GM23338 (cell line): ENCODE measurements at regions not wholly inside any gene's neighbourhood (a gene's known extent, or its start where the extent isn't known, plus 50 kb on each side); places are given as distances from the start of the nearest gene placed in this dataset.

Source experiments
- ATAC-seq: fragments of 200-7000 bp; cut with Tn5 transposase; 3 replicates; pipeline ENCODE4 v1.9.1; 2020
- DNase-seq: peaks from one replicate; pipeline ENCODE4 v3.0.0-alpha.2; 2015; ENCODE audit warnings: low spot score
- H2AFZ ChIP-seq: fragments of 200-600 bp; sonication (generic); 2 replicates; pipeline ENCODE4 v1.8.0; 2016; ENCODE audit warnings: antibody characterized with exemption, mild to moderate bottlenecking, moderate library complexity
- H3F3A ChIP-seq: fragments of 200-600 bp; sonication (generic); replicated peaks from 2 replicates; pipeline ENCODE4 v1.8.0; 2017; ENCODE audit warnings: antibody characterized with exemption, mixed run types, low read depth
- H3K27ac ChIP-seq: fragments of 200-600 bp; sonication (generic); 2 replicates; pipeline ENCODE4 v1.6.1; 2016; ENCODE audit warnings: low read depth
- H3K27me3 ChIP-seq: fragments of 200-600 bp; sonication (generic); 2 replicates; pipeline ENCODE4 v1.8.0; 2016; ENCODE audit warnings: mild to moderate bottlenecking, mixed run types, moderate library complexity; ENCODE audit not compliant: insufficient read depth
- H3K36me3 ChIP-seq: fragments of 200-600 bp; sonication (generic); 2 replicates; pipeline ENCODE4 v1.8.0; 2016; ENCODE audit warnings: mild to moderate bottlenecking; ENCODE audit not compliant: insufficient read depth
- H3K4me1 ChIP-seq: fragments of 200-600 bp; sonication (generic); 2 replicates; pipeline ENCODE4 v1.8.0; 2016; ENCODE audit warnings: mild to moderate bottlenecking, moderate library complexity; ENCODE audit not compliant: insufficient read depth
- H3K4me2 ChIP-seq: fragments of 200-600 bp; sonication (generic); 2 replicates; pipeline ENCODE4 v1.7.1; 2017; ENCODE audit warnings: mixed run types
- H3K4me3 ChIP-seq: fragments of 200-600 bp; sonication (generic); 2 replicates; pipeline ENCODE4 v1.6.1; 2016; ENCODE audit warnings: mixed run types
- H3K79me2 ChIP-seq: fragments of 200-600 bp; sonication (generic); replicated peaks from 2 replicates; pipeline ENCODE4 v1.8.0; 2017; ENCODE audit warnings: mild to moderate bottlenecking; ENCODE audit not compliant: insufficient read depth
- H3K9me2 ChIP-seq: fragments of 200-600 bp; sonication (generic); 2 replicates; pipeline ENCODE4 v1.8.0; 2017; ENCODE audit not compliant: insufficient read depth
- H4K20me1 ChIP-seq: fragments of 200-600 bp; sonication (generic); replicated peaks from 2 replicates; pipeline ENCODE4 v1.8.0; 2017; ENCODE audit warnings: mild to moderate bottlenecking; ENCODE audit not compliant: insufficient read depth
- H3K27ac Mint-ChIP-seq: 2 replicates; pipeline ENCODE4 v1.8.0; 2020; ENCODE audit warnings: inconsistent platforms, mild to moderate bottlenecking, moderate library complexity, mixed read lengths
- H3K27me3 Mint-ChIP-seq: 3 replicates; pipeline ENCODE4 v1.8.0; 2022; ENCODE audit warnings: low read depth, mild to moderate bottlenecking, moderate library complexity, mixed read lengths, inconsistent platforms; ENCODE audit not compliant: insufficient read depth, poor library complexity
- H3K36me3 Mint-ChIP-seq: 3 replicates; pipeline ENCODE4 v1.8.0; 2021; ENCODE audit warnings: low read depth, mild to moderate bottlenecking, inconsistent platforms, moderate library complexity, mixed read lengths
- H3K4me1 Mint-ChIP-seq: 3 replicates; pipeline ENCODE4 v1.8.0; 2020; ENCODE audit warnings: mild to moderate bottlenecking, inconsistent platforms, mixed read lengths
- H3K4me3 Mint-ChIP-seq: 3 replicates; pipeline ENCODE4 v1.8.0; 2021; ENCODE audit warnings: moderate library complexity, mild to moderate bottlenecking, inconsistent platforms, mixed read lengths
- H3K9me3 Mint-ChIP-seq: 3 replicates; pipeline ENCODE4 v1.8.0; 2020; ENCODE audit warnings: moderate library complexity, mild to moderate bottlenecking, inconsistent platforms, mixed read lengths
- CREB1 ChIP-seq: fragments of 250-450 bp; sonication (Bioruptor Pico); IDR thresholded peaks from 2 replicates; pipeline ENCODE4 v1.5.0; 2020; ENCODE audit warnings: low read depth, mild to moderate bottlenecking, moderate library complexity
- EZH2phosphoT487 ChIP-seq: fragments of 200-600 bp; sonication (generic); IDR thresholded peaks from one replicate; pipeline ENCODE4 v1.8.1; 2018; ENCODE audit warnings: antibody characterized with exemption; ENCODE audit not compliant: unreplicated experiment
- NANOG ChIP-seq: IDR thresholded peaks from 2 replicates; pipeline ENCODE4 v1.6.1; 2016; ENCODE audit warnings: antibody characterized with exemption, borderline replicate concordance
- POLR2AphosphoS5 ChIP-seq: IDR thresholded peaks from 2 replicates; pipeline ENCODE4 v1.6.1; 2016; ENCODE audit warnings: antibody characterized with exemption, low read depth
- STAT1 ChIP-seq: IDR thresholded peaks from one replicate; pipeline ENCODE4 v1.6.1; 2016; ENCODE audit warnings: antibody characterized with exemption; ENCODE audit not compliant: unreplicated experiment
- ZNF331 ChIP-seq: fragments of 250-450 bp; sonication (Bioruptor Pico); IDR thresholded peaks from 2 replicates; pipeline ENCODE4 v1.5.0; 2020; ENCODE audit warnings: low read depth, mild to moderate bottlenecking, moderate library complexity
- TF ChIP-seq, protein P1 (sequence below), 2 experiments: fragments of 200-600 bp in 1 of 2; sonication (generic) in 1 of 2; conservative IDR thresholded peaks; 2 replicates each; pipeline versions ENCODE4 v1.5.1 to v1.6.1; 2016 to 2017; ENCODE audit warnings: antibody characterized with exemption in 2 of 2, low read depth in 2 of 2, mild to moderate bottlenecking in 2 of 2, moderate library complexity in 1 of 2
- TF ChIP-seq, protein P2 (sequence below): IDR thresholded peaks from one replicate; pipeline ENCODE4 v1.6.1; 2018; ENCODE audit warnings: antibody characterized with exemption; ENCODE audit not compliant: unreplicated experiment
- TF ChIP-seq, protein P3 (sequence below): IDR thresholded peaks from 2 replicates; pipeline ENCODE4 v1.6.1; 2016; ENCODE audit warnings: antibody characterized with exemption
- TF ChIP-seq, protein P4 (sequence below): fragments of 250-450 bp; sonication (Bioruptor Pico); IDR thresholded peaks from 2 replicates; pipeline ENCODE4 v1.5.0; 2020; ENCODE audit warnings: mild to moderate bottlenecking, moderate library complexity

DNA sequence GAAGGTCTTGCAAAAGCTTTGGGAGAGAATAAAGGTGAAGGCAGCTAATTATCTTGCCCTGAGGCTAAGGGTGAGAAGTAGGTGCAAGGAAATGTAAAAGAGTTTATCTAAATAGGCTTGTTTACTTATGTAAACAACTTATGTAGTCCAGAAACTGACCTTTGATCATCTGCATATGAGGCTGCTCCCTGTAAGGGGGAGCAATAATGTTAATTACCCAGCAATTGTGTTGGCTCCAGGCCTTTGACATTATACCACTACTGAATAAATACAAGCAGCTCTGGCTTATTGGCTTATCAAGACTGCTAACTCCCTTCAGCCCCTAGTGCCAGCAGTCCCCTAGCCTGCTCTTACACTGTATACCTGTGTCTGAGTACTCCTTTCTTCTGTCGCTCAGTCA is 303.7 kb upstream of the GNPDA2 start (continued):
- no peak for TF ChIP-seq CREB1
- TF ChIP-seq, protein P1, sequence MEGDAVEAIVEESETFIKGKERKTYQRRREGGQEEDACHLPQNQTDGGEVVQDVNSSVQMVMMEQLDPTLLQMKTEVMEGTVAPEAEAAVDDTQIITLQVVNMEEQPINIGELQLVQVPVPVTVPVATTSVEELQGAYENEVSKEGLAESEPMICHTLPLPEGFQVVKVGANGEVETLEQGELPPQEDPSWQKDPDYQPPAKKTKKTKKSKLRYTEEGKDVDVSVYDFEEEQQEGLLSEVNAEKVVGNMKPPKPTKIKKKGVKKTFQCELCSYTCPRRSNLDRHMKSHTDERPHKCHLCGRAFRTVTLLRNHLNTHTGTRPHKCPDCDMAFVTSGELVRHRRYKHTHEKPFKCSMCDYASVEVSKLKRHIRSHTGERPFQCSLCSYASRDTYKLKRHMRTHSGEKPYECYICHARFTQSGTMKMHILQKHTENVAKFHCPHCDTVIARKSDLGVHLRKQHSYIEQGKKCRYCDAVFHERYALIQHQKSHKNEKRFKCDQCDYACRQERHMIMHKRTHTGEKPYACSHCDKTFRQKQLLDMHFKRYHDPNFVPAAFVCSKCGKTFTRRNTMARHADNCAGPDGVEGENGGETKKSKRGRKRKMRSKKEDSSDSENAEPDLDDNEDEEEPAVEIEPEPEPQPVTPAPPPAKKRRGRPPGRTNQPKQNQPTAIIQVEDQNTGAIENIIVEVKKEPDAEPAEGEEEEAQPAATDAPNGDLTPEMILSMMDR (conservative IDR thresholded peaks at IDR 0.05; ENCODE audit: low read depth in 2 of 2): no peak
- TF ChIP-seq, protein P2, sequence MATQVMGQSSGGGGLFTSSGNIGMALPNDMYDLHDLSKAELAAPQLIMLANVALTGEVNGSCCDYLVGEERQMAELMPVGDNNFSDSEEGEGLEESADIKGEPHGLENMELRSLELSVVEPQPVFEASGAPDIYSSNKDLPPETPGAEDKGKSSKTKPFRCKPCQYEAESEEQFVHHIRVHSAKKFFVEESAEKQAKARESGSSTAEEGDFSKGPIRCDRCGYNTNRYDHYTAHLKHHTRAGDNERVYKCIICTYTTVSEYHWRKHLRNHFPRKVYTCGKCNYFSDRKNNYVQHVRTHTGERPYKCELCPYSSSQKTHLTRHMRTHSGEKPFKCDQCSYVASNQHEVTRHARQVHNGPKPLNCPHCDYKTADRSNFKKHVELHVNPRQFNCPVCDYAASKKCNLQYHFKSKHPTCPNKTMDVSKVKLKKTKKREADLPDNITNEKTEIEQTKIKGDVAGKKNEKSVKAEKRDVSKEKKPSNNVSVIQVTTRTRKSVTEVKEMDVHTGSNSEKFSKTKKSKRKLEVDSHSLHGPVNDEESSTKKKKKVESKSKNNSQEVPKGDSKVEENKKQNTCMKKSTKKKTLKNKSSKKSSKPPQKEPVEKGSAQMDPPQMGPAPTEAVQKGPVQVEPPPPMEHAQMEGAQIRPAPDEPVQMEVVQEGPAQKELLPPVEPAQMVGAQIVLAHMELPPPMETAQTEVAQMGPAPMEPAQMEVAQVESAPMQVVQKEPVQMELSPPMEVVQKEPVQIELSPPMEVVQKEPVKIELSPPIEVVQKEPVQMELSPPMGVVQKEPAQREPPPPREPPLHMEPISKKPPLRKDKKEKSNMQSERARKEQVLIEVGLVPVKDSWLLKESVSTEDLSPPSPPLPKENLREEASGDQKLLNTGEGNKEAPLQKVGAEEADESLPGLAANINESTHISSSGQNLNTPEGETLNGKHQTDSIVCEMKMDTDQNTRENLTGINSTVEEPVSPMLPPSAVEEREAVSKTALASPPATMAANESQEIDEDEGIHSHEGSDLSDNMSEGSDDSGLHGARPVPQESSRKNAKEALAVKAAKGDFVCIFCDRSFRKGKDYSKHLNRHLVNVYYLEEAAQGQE: no peak
- no peak for TF ChIP-seq POLR2AphosphoS5
- TF ChIP-seq ZNF331 (CRISPR knock-in tag): no peak
- TF ChIP-seq, protein P3, sequence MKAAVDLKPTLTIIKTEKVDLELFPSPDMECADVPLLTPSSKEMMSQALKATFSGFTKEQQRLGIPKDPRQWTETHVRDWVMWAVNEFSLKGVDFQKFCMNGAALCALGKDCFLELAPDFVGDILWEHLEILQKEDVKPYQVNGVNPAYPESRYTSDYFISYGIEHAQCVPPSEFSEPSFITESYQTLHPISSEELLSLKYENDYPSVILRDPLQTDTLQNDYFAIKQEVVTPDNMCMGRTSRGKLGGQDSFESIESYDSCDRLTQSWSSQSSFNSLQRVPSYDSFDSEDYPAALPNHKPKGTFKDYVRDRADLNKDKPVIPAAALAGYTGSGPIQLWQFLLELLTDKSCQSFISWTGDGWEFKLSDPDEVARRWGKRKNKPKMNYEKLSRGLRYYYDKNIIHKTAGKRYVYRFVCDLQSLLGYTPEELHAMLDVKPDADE: no peak

DNA sequence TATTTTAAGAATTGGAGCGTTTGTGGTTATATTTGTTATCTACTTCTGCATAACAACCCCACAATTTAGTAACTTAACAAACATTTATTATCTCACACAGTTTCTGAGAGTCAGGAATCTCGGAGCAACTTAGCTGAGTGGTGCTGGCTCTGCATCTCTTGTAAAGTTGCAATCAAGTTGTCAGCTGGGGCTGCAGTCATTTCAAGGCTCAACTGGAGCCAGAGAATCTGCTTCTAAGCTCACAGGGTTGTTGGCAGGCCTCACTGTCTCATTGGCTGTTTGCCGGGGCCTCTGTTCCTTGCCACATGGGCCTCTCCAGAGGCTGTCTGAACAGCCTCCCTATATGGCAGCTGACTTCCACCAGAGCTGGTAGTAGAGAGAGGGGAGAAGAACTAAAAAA is 281.2 kb upstream of the GNPDA2 start:
- H3K4me3 ChIP-seq: no peak overlapping the region
- no peaks in the 10 kb centered on the region for H3K79me2 ChIP-seq
- Mint-ChIP-seq H3K27ac (no peak overlapping the region), H3K36me3 (peaks cover 7% of the 10 kb centered on the region), H3K27me3 (no peaks in the 10 kb centered on the region), H3K9me3 (peaks cover 67% of the 10 kb centered on the region), H3K4me1 (peaks cover 12% of the 10 kb centered on the region; the same call in 2 of the 3 replicates), H3K4me3 (no peak overlapping the region)
- no peak for ATAC-seq
- no peaks in the 10 kb centered on the region for H3K36me3 ChIP-seq
- H3K27ac ChIP-seq: no peak overlapping the region
- H3K4me2 ChIP-seq: no peak overlapping the region
- H3F3A ChIP-seq: no peaks in the 10 kb centered on the region
- H3K27me3 ChIP-seq: no peaks in the 10 kb centered on the region
- no peaks in the 10 kb centered on the region for H3K9me2 ChIP-seq
- no peak overlapping the region for H2AFZ ChIP-seq
- H3K4me1 ChIP-seq: peaks cover 6% of the 10 kb centered on the region; the same call in 1 of the 2 replicates
- no peaks in the 10 kb centered on the region for H4K20me1 ChIP-seq
- DNase-seq: no peak
- TF ChIP-seq STAT1 (no peak), CREB1 (no peak), NANOG (no peak), EZH2phosphoT487 (no peak), POLR2AphosphoS5 (no peak)
- TF ChIP-seq, protein P4, sequence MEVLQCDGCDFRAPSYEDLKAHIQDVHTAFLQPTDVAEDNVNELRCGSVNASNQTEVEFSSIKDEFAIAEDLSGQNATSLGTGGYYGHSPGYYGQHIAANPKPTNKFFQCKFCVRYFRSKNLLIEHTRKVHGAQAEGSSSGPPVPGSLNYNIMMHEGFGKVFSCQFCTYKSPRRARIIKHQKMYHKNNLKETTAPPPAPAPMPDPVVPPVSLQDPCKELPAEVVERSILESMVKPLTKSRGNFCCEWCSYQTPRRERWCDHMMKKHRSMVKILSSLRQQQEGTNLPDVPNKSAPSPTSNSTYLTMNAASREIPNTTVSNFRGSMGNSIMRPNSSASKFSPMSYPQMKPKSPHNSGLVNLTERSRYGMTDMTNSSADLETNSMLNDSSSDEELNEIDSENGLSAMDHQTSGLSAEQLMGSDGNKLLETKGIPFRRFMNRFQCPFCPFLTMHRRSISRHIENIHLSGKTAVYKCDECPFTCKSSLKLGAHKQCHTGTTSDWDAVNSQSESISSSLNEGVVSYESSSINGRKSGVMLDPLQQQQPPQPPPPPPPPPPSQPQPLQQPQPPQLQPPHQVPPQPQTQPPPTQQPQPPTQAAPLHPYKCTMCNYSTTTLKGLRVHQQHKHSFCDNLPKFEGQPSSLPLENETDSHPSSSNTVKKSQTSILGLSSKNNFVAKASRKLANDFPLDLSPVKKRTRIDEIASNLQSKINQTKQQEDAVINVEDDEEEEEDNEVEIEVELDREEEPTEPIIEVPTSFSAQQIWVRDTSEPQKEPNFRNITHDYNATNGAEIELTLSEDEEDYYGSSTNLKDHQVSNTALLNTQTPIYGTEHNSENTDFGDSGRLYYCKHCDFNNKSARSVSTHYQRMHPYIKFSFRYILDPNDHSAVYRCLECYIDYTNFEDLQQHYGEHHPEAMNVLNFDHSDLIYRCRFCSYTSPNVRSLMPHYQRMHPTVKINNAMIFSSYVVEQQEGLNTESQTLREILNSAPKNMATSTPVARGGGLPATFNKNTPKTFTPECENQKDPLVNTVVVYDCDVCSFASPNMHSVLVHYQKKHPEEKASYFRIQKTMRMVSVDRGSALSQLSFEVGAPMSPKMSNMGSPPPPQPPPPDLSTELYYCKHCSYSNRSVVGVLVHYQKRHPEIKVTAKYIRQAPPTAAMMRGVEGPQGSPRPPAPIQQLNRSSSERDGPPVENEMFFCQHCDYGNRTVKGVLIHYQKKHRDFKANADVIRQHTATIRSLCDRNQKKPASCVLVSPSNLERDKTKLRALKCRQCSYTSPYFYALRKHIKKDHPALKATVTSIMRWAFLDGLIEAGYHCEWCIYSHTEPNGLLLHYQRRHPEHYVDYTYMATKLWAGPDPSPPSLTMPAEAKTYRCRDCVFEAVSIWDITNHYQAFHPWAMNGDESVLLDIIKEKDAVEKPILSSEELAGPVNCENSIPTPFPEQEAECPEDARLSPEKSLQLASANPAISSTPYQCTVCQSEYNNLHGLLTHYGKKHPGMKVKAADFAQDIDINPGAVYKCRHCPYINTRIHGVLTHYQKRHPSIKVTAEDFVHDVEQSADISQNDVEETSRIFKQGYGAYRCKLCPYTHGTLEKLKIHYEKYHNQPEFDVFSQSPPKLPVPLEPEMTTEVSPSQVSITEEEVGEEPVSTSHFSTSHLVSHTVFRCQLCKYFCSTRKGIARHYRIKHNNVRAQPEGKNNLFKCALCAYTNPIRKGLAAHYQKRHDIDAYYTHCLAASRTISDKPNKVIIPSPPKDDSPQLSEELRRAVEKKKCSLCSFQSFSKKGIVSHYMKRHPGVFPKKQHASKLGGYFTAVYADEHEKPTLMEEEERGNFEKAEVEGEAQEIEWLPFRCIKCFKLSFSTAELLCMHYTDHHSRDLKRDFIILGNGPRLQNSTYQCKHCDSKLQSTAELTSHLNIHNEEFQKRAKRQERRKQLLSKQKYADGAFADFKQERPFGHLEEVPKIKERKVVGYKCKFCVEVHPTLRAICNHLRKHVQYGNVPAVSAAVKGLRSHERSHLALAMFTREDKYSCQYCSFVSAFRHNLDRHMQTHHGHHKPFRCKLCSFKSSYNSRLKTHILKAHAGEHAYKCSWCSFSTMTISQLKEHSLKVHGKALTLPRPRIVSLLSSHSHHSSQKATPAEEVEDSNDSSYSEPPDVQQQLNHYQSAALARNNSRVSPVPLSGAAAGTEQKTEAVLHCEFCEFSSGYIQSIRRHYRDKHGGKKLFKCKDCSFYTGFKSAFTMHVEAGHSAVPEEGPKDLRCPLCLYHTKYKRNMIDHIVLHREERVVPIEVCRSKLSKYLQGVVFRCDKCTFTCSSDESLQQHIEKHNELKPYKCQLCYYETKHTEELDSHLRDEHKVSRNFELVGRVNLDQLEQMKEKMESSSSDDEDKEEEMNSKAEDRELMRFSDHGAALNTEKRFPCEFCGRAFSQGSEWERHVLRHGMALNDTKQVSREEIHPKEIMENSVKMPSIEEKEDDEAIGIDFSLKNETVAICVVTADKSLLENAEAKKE (CRISPR knock-in tag): no peak
- TF ChIP-seq, protein P1 (conservative IDR thresholded peaks at IDR 0.05; ENCODE audit: low read depth in 2 of 2): no peak
